ENCODE measurements at regions not wholly inside any gene's neighbourhood (a gene's known extent, or its start where the extent isn't known, plus 50 kb on each side); places are given as distances from the start of the nearest gene placed in this dataset.

DNA sequence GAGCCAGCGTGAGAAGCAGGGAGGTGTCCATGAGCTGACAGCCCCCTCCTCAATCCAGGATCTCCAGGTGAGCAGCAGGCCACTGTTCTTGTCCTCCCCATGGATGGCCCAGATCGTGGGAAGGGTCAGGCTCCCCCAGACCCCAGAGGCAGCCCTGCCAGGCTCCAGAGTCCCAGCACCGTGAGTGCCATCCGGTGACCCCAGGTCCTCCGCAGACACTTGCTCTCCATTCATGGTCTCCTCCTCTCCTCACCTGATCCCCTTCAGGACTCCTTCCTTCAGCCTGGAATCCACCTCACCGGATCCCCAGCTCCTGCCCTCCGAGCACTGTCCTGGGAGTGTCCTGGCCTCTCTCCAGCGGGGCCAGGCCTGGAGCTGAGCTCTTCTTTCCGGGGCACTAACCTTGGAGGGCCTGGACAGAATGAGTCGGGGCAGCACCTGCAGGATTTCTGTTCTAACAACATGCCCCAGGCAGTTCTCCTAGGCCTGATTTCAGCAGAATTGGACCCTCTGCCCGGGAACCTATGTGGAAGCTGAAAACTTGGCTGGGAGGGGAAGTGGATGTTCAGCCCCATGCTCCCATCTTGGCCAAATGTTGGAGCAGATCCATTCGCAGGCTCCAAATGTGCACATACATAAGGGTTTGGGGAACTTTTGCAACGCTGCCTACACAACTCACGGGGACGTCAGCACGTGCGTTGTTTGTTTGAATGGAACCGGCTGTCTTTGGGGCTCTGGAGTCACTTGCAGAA lies 341.6 kb upstream of the SFSWAP start:
- TF ChIP-seq SMC3 (conservative IDR thresholded peaks at IDR 0.05; ENCODE audit: poor library complexity), result no peak
- no peak for TF ChIP-seq RAD21 (conservative IDR thresholded peaks at IDR 0.05)
- TF ChIP-seq, protein P1, sequence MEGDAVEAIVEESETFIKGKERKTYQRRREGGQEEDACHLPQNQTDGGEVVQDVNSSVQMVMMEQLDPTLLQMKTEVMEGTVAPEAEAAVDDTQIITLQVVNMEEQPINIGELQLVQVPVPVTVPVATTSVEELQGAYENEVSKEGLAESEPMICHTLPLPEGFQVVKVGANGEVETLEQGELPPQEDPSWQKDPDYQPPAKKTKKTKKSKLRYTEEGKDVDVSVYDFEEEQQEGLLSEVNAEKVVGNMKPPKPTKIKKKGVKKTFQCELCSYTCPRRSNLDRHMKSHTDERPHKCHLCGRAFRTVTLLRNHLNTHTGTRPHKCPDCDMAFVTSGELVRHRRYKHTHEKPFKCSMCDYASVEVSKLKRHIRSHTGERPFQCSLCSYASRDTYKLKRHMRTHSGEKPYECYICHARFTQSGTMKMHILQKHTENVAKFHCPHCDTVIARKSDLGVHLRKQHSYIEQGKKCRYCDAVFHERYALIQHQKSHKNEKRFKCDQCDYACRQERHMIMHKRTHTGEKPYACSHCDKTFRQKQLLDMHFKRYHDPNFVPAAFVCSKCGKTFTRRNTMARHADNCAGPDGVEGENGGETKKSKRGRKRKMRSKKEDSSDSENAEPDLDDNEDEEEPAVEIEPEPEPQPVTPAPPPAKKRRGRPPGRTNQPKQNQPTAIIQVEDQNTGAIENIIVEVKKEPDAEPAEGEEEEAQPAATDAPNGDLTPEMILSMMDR (IDR thresholded peaks at IDR 0.05; ENCODE audit: poor library complexity, severe bottlenecking), result no peak
- TF ChIP-seq POLR2AphosphoS5 (IDR thresholded peaks at IDR 0.05), result no peak
- no peak for TF ChIP-seq EP300 (conservative IDR thresholded peaks at IDR 0.05; ENCODE audit: poor library complexity, severe bottlenecking)

All from neural cell (in vitro differentiated cells).